HG03060 (cell line): ENCODE measurements at regions not wholly inside any gene's neighbourhood (a gene's known extent, or its start where the extent isn't known, plus 50 kb on each side); places are given as distances from the start of the nearest gene placed in this dataset.

ENCODE experiments used
- ATAC-seq: cut with Tn5 transposase; IDR thresholded peaks from one replicate; pipeline ENCODE4 v1.9.1; 2021; ENCODE audit warnings: low read depth, moderate number of reproducible peaks; ENCODE audit not compliant: unreplicated experiment

DNA sequence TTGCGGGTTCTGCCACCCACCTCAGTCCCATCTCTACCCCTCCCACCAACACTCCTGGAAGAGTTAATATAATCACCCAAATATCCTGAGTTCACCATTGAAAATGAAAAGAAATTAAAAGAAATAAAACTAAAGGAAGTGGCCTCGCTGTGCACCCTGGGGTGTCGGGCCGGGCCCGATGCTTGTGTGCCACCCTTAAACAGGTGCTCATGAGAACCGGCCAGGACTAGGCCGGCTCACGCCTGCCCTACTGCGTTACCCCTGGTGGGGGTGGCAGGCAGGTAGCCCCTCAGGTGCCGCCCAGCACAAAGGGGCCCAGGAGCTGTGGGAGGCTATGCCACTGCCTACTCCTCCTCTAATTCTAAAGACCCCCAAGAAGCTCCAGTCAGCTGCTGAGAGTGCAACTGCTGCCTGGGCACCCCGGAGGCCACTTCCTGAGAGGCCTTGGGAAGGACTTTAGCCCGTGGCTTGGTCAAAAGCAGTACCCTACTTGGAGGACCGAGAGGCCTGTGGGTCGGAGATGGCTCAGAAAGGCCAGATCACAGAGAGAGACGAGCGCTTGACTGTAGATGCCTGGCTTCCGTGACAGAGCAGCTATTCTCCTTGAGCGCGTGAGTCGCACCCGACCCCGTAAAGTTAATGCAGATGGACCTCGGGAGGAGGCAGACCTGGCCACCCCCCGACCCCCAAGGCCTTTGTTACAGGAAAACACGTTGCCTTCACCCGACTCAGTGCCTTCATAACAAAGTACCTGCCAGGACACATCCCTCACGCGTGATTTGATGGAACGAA lies 51.0 kb upstream of the PPP2R2D start:
- ATAC-seq = no peak

- ATAC-seq = no peak
Observed at GRCh38 chr10:131850383-131850870, 50.4 kb upstream of the PPP2R2D start.
